ENCODE measurements at regions not wholly inside any gene's neighbourhood (a gene's known extent, or its start where the extent isn't known, plus 50 kb on each side); places are given as distances from the start of the nearest gene placed in this dataset.

DNA sequence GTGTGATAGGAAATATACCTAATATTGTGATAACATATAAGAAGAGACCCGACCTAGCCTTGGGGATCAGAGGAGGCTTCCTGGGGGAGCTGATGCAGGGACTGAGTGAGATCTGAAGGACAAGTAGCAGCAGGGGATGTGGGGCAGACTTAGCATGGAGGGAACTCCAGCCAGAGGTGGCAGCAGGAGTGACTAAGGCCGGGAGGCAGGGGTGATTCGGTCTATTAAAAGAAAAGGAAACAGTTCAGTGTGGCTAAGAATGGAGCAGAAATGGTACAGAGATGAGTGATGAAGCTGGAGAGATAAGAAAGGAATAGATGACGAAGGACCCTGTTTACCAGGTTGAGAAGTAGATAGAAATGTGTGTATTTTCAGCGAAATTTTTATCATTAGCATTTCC is 408.8 kb downstream of the ENC1 start:
- no peak for TF ChIP-seq NFIC (IDR thresholded peaks at IDR 0.05)
- TF ChIP-seq CEBPB (IDR thresholded peaks at IDR 0.05), result no peak
- TF ChIP-seq, protein P1, sequence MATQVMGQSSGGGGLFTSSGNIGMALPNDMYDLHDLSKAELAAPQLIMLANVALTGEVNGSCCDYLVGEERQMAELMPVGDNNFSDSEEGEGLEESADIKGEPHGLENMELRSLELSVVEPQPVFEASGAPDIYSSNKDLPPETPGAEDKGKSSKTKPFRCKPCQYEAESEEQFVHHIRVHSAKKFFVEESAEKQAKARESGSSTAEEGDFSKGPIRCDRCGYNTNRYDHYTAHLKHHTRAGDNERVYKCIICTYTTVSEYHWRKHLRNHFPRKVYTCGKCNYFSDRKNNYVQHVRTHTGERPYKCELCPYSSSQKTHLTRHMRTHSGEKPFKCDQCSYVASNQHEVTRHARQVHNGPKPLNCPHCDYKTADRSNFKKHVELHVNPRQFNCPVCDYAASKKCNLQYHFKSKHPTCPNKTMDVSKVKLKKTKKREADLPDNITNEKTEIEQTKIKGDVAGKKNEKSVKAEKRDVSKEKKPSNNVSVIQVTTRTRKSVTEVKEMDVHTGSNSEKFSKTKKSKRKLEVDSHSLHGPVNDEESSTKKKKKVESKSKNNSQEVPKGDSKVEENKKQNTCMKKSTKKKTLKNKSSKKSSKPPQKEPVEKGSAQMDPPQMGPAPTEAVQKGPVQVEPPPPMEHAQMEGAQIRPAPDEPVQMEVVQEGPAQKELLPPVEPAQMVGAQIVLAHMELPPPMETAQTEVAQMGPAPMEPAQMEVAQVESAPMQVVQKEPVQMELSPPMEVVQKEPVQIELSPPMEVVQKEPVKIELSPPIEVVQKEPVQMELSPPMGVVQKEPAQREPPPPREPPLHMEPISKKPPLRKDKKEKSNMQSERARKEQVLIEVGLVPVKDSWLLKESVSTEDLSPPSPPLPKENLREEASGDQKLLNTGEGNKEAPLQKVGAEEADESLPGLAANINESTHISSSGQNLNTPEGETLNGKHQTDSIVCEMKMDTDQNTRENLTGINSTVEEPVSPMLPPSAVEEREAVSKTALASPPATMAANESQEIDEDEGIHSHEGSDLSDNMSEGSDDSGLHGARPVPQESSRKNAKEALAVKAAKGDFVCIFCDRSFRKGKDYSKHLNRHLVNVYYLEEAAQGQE (IDR thresholded peaks at IDR 0.05; ENCODE audit: low read depth), result no peak
- no peak for TF ChIP-seq CREB1 (IDR thresholded peaks at IDR 0.05; ENCODE audit: low read depth)
- TF ChIP-seq, protein P2, sequence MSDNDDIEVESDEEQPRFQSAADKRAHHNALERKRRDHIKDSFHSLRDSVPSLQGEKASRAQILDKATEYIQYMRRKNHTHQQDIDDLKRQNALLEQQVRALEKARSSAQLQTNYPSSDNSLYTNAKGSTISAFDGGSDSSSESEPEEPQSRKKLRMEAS (IDR thresholded peaks at IDR 0.05), result no peak
